Skeletal muscle tissue (tissue), 3 donors: ENCODE measurements at regions not wholly inside any gene's neighbourhood (a gene's known extent, or its start where the extent isn't known, plus 50 kb on each side); places are given as distances from the start of the nearest gene placed in this dataset.
"Not testable (repeated sequence)": the region's sequence is repeated elsewhere in the genome, so short reads cannot be mapped to it uniquely, and the experiment has no call there.

ENCODE experiments used
- H3K27ac ChIP-seq: one replicate; pipeline ENCODE4 v1.7.0; 2013; ENCODE audit warnings: mild to moderate bottlenecking, low read depth, low read length, inconsistent platforms
- H3K27me3 ChIP-seq, 3 donors: one replicate each; pipeline ENCODE4 v1.7.0; 2013; ENCODE audit warnings: low read length in 3 of 3; ENCODE audit not compliant: control insufficient read depth in 3 of 3, insufficient read depth in 3 of 3
- H3K36me3 ChIP-seq, 3 donors: one replicate each; pipeline ENCODE4 v1.7.0; 2013; ENCODE audit warnings: low read length in 3 of 3; ENCODE audit not compliant: control insufficient read depth in 3 of 3, insufficient read depth in 3 of 3
- H3K4me1 ChIP-seq, 3 donors: one replicate each; pipeline ENCODE4 v1.7.0; 2013; ENCODE audit warnings: low read length in 3 of 3, mild to moderate bottlenecking in 3 of 3; ENCODE audit not compliant: control insufficient read depth in 3 of 3, insufficient read depth in 3 of 3
- H3K4me3 ChIP-seq, 3 donors: one replicate each; pipeline ENCODE4 v1.7.0; 2013; ENCODE audit warnings: low read length in 3 of 3
- H3K9ac ChIP-seq, 3 donors: one replicate each; pipeline ENCODE4 v1.7.0; 2013; ENCODE audit warnings: low read length in 3 of 3, mild to moderate bottlenecking in 3 of 3, moderate library complexity in 2 of 3, low read depth in 1 of 3
- H3K9me3 ChIP-seq, 3 donors: one replicate each; pipeline ENCODE4 v1.7.0; 2013; ENCODE audit warnings: low read length in 3 of 3; ENCODE audit not compliant: control insufficient read depth in 3 of 3
- donor health status: Osteomylitis.

GRCh38 chr16:85230764-85231383 is 118.6 kb upstream of the CIBAR2 start:
- H3K9me3 ChIP-seq, H3K27me3 ChIP-seq, H3K36me3 ChIP-seq, H3K4me3 ChIP-seq, H3K9ac ChIP-seq, H3K27ac ChIP-seq: not testable (repeated sequence)
- H3K4me1 ChIP-seq, result peaks cover 41 to 57% (median 56%) of the 10 kb centered on the region in 3 donors

GRCh38 chr16:85231959-85232358 is 119.7 kb upstream of the CIBAR2 start:
- Histone ChIP-seq H3K9ac (no peak overlapping the region), H3K27ac (no peak overlapping the region), H3K9me3 (no peaks in the 10 kb centered on the region), H3K4me3 (no peak overlapping the region), H3K27me3 (no peaks in the 10 kb centered on the region), H3K36me3 (no peaks in the 10 kb centered on the region), H3K4me1 (peaks cover 44 to 66% (median 60%) of the 10 kb centered on the region in 3 donors)

GRCh38 chr16:85232369-85233142 is 120.3 kb upstream of the CIBAR2 start:
- peaks cover 40 to 61% (median 55%) of the 10 kb centered on the region in 3 donors for H3K4me1 ChIP-seq
- H3K27me3 ChIP-seq, result no peaks in the 10 kb centered on the region
- no peaks in the 10 kb centered on the region for H3K9me3 ChIP-seq
- H3K27ac ChIP-seq, result no peak overlapping the region
- no peak overlapping the region for H3K4me3 ChIP-seq
- no peak overlapping the region for H3K9ac ChIP-seq
- no peaks in the 10 kb centered on the region for H3K36me3 ChIP-seq

- H3K4me3 ChIP-seq, result no peak overlapping the region
- no peak overlapping the region for H3K9ac ChIP-seq
- H3K27ac ChIP-seq, result no peak overlapping the region
- no peaks in the 10 kb centered on the region for H3K36me3 ChIP-seq
- no peaks in the 10 kb centered on the region for H3K27me3 ChIP-seq
- no peaks in the 10 kb centered on the region for H3K9me3 ChIP-seq
- H3K4me1 ChIP-seq, result peaks cover 30 to 51% (median 47%) of the 10 kb centered on the region in 3 donors
Measured at GRCh38 chr16:85233516-85233915, 121.2 kb upstream of the CIBAR2 start.

DNA sequence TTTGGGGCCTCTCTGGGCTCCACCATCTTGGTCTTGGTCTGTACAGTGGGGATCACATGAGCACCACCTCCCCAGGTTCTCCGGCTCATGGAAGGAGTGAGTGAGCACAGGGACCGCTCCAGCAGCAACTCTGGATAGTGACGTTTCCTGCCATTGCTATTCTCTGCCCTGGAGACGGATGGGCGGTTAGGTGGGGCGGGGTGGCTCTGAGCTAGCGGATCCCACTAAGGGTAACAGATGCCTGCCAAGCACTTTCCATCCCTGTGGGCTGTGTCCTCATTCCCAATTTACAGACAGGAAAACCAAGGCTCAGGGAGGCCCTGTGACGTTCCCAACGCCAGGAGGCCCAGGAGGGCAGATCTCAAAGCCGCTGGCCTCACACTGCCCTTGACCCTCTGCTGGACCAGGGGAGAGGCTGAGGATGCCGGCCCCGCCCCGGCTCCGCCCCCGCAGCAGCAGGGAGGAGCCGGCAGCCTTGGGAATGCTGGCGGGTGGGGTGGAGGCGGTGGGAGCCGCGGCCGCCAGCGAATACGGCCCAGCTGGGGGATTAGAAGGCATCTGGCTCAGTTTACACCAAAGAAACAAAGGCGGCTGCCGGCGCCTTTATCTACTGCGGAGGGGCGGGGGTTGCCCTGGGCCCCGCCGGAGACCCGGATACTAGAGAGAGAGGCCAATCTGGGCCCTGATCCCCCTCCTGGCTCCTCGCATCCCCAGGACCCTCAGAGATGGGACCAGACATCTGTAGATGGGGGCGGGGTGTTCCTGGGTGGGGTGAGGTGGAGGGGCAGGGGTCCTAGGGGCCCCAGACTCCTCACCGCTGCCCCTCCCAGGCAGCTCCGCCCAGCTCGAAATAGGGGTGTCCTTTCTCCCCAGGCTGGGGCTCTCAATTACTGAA is 122.3 kb upstream of the CIBAR2 start:
- Histone ChIP-seq H3K27ac (no peak overlapping the region), H3K9me3 (no peaks in the 10 kb centered on the region), H3K27me3 (no peaks in the 10 kb centered on the region), H3K36me3 (no peaks in the 10 kb centered on the region), H3K4me3 (peak overlapping the region in 1 of 3 donors; percentile 20), H3K4me1 (peaks cover 27 to 46% (median 41%) of the 10 kb centered on the region in 3 donors), H3K9ac (no peak overlapping the region)

GRCh38 chr16:85235991-85236817 is 123.9 kb upstream of the CIBAR2 start:
- Histone ChIP-seq H3K4me1 (peaks cover 27 to 50% (median 41%) of the 10 kb centered on the region in 3 donors), H3K36me3 (no peaks in the 10 kb centered on the region), H3K9ac (peak overlapping the region in 1 of 3 donors; percentile 8), H3K27me3 (no peaks in the 10 kb centered on the region), H3K4me3 (no peak overlapping the region), H3K9me3 (no peaks in the 10 kb centered on the region), H3K27ac (no peak overlapping the region)

GRCh38 chr16:85236818-85237150 is 124.5 kb upstream of the CIBAR2 start:
- H3K9me3 ChIP-seq, result no peaks in the 10 kb centered on the region
- H3K4me1 ChIP-seq, result peaks cover 23 to 44% (median 35%) of the 10 kb centered on the region in 3 donors
- no peaks in the 10 kb centered on the region for H3K36me3 ChIP-seq
- H3K4me3 ChIP-seq, result no peak overlapping the region
- no peaks in the 10 kb centered on the region for H3K27me3 ChIP-seq
- H3K9ac ChIP-seq, result no peak overlapping the region
- H3K27ac ChIP-seq, result no peak overlapping the region

GRCh38 chr16:85237817-85238216 is 125.5 kb upstream of the CIBAR2 start:
- no peaks in the 10 kb centered on the region for H3K36me3 ChIP-seq
- peak overlapping the region in 1 of 3 donors; percentile 20 for H3K9ac ChIP-seq
- no peak overlapping the region for H3K27ac ChIP-seq
- peaks cover 13 to 34% (median 25%) of the 10 kb centered on the region in 3 donors for H3K4me1 ChIP-seq
- no peaks in the 10 kb centered on the region for H3K27me3 ChIP-seq
- no peak overlapping the region for H3K4me3 ChIP-seq
- H3K9me3 ChIP-seq, result no peaks in the 10 kb centered on the region

DNA sequence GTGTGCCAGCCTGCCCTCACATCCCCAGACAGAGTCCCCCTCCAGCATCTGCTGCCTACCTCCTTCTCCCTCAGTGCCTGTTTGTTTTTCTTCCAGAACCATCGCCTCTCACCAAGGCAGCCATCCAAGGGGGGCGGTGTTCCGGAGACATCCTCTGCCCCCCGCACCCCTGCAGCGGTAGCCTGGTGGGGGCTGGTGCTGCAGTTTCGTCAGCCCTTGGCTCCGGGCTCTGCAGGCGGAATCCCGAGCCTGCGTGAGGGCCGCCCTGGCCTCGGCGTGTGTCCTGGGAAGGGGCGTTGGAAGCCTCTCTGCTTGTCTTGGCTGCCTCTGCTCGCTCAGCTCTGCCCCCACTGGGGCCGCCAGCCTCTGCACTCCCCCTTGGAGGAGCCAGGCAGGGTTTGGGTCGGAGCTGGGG is 126.0 kb upstream of the CIBAR2 start:
- H3K36me3 ChIP-seq, result no peaks in the 10 kb centered on the region
- H3K9me3 ChIP-seq, result no peaks in the 10 kb centered on the region
- no peaks in the 10 kb centered on the region for H3K27me3 ChIP-seq
- peak overlapping the region in 1 of 3 donors; percentile 20 for H3K9ac ChIP-seq
- no peak overlapping the region for H3K27ac ChIP-seq
- H3K4me1 ChIP-seq, result peaks cover 9 to 30% (median 21%) of the 10 kb centered on the region in 3 donors
- no peak overlapping the region for H3K4me3 ChIP-seq
